GM18499 (cell line): ENCODE measurements at regions not wholly inside any gene's neighbourhood (a gene's known extent, or its start where the extent isn't known, plus 50 kb on each side); places are given as distances from the start of the nearest gene placed in this dataset.
"Not testable (repeated sequence)": the region's sequence is repeated elsewhere in the genome, so short reads cannot be mapped to it uniquely, and the experiment has no call there.

Experiments used
- ATAC-seq: cut with Tn5 transposase; IDR thresholded peaks from one replicate; pipeline ENCODE4 v1.9.1; 2021; ENCODE audit warnings: moderate number of reproducible peaks; ENCODE audit not compliant: insufficient read depth, unreplicated experiment

DNA sequence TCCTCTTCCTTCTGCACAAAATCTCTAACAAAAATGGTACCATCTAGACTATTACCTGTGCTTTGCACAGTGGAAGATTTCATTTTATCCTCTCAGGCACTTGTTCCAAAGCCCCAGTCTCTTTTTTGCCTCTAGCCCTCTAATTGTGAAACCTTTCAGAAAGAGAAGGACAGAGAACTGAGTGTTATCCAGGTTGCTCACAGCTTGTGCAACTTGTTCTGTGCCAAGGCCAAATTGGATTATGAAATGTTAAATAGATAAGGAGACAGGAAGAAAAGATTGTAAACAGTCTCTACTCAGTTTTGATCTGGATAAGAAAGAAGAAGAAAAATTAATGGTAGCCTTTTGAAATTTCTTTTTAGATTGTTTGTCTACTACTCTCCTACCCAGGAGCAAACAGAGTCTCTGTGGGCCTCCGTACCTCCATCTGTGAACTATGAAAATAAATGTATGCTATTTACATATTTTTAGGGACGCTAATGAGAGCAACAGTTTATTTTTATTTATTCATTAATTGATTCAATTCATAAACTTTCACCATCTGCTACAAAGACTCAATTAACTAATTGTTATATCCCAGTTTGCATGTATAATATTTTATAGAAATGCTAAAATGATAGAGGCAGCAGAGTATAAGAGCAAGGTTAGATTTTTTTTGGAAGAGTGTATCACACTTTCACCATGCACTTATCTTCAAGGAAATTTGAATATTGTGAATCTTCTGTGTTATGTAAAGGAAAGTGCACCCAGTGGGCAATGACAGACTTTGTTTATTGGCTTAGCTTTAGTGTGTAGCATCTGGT, 339.0 kb upstream of the ETAA1 start:
- ATAC-seq = no peak

DNA sequence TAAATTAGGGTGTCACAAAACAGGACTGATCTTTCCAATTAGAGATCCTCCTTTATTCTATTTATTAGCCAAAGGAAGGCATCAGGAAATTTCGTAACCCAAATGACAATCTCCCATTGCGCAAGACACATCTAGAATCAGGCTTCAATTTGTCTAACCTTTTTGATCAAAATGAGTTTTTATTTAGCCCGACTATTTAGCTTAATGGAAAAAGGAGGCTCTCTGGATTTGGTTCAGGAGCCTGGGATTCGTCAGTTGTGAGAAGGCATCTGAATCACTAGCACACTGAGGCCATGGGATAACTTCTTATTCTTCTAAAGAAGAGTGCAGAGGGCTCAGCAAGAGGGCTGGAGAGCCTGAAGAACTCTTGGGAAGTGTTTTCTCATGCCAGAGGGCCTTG, 332.1 kb upstream of the ETAA1 start:
- ATAC-seq = no peak

DNA sequence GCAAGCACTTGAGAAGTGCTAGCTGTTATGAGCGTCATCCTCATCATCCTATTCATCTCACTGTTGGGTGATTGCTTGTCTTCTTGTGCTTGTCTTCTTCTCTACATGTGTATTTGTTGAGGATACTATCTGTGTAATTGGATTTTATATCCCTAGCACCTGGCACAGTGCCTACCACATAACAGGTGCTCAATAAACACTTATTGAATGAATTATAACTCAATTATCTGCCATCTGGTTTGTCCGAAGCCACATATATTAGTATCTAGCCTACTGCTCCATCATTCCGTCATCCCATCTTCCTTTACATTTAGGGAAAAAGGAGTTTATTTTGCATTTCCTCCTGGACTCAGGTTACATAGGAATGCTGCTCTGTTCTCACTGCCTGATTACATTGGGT, 330.4 kb upstream of the ETAA1 start:
- ATAC-seq = no peak

DNA sequence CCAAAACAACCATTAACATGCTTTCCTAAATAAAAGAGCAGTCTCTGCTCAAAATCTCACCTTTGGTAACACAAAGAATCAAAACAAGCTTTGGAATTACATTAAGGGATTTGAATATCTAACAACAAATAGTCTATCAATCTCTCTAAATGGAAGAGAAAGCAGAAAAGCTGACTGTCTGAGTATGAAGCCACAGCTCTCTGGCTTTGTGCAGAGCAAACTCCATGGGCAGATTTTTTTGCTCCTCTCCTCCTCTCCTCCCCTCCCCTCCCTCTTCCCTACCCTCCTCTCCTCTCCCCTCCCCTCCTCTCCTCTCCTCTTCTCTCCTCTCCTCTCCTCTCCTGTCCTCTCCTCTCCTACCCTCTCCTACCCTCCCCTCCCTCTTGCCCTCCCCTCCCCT, 329.5 kb upstream of the ETAA1 start:
- ATAC-seq = no peak

DNA sequence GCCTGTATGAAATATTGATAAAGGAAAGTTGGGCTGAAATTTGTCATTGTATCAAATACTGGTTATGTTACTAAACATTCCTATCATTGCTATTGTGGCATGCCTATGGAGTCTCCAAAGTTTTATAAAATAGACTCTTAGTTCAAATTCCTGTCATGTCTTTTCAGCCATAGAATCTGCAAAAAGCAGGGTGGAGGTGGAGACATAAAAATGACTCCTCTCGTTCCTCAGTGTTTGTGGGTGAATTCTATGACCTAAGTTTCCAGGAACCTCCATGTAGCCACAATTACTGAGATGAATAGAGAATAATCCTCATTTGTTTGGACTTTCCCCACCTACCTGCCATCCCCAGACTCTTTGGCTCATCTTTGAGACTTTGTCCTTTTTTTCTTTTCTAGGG, 326.3 kb upstream of the ETAA1 start:
- ATAC-seq = no peak

DNA sequence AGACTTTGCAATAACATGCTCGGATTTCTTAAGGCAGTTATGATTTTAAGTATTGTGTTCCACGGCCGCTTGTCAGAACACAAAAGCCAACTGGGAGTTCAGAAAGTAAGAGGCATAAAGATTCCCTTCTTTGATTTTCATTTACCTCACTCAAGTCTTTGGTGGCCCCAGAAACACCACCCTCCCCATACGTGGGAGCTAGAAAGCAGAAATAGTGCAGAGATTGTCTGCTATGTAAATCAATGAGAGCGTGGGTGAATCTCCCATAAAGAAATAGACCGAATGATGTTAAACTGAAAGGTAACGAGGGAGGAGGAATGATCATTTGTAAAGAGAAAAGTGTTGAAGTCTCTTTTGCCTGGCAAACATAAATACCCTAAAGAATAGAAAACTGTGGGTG, 322.1 kb upstream of the ETAA1 start:
- ATAC-seq = no peak

DNA sequence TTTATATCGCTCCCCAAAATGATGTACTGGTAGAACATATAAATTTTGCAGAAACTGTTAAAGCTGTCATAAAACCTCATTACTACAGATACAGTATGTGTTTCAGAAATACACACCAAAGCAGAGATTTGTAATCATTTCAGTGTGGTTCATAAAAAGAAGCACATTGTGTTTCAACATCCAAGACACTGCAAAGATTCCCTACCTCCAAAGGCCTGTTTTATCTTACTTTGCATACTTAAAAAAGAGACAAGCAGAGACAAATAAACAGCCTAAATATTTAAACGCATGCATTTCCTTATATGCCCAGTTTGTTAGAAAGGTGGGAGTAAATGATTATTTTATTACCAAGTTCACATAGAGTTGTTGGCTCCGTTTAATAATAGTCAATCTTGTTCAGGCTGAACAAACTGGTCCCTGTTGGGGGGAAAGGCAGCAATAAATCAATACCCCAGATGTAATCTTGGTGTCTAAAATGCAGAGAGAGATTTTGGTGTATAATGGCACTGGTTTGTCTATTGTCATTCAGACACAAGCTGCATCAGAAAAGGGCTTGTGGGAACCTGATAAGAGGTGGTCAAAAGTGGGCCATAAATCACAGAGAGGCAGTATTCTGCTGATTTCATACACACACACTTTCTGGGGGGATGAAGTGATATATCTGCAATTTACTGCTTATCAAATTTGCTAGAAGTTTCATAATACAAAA, 321.4 kb upstream of the ETAA1 start:
- no peak for ATAC-seq

DNA sequence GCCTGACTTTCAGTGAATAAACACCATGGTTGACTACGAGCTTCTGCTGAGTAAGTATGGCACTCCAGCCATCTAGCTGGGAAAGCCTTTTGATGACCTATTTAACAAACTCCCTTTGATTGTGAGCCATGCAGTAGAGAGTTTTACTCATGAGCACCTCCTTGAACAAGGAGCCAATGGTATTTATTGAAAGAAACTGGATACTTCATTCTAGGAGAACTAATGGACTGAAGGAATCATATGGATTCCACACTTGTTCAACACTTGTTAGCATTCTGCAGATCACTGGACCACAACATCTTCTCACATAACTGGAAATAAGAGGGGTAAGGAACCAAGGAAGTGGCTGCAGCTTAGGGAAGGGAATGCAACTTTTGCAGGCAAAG, 320.9 kb upstream of the ETAA1 start:
- no peak for ATAC-seq

DNA sequence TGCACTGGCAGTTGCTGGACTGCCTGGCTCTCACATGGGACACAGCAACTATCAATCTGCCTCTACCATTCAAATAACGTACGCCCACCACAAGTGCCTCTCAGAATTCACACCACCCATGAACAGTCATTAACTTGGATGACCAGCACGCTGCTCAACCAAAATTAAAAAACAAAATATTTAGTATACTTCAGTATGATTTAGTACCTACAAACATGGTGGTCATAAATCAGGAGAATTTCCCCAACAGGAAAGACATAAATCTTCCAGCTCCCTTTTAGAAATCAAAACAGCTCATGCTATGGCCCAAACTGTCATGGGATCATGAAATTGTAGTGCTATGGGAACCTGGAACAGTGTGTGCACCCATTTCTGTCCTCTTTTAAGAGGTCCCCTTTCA, 317.4 kb upstream of the ETAA1 start:
- ATAC-seq = no peak

DNA sequence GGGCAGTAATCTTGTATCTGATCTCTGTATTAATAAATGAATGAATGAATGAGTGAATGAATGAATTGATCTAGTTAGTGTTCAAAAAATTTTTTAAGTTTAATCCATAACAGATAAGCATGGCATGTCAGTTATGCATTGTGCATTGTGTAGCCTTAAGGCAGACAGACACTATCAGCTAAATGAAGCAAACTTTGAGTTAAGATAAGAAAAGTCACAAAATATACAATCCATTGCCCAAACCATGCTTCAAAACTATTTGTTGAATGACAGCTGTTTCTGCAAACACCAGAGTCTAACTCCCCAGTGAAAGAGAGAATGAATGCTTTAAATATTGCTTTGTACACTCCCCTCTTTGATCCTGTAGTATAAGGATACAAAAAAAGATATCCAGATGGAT, 314.3 kb upstream of the ETAA1 start:
- ATAC-seq = no peak

DNA sequence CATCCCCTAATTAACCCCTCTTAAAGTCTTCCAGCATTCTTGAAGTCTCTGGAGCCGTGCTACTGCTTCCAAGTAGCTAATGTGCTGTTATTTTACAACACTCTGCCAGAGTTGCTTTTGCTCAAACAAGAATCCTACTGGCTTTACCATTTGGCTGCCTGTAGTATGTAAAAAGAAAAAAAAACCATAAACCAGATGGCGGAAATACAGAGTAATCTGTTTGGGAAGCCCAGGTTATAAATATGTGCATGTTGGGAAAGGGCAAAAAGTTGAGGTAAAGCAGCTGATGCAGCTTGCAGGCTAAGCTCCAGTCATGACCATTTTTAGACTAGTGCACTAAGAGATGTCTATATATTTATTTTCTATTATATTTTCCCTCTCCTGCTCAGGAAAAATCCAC, 313.2 kb upstream of the ETAA1 start:
- ATAC-seq = no peak

DNA sequence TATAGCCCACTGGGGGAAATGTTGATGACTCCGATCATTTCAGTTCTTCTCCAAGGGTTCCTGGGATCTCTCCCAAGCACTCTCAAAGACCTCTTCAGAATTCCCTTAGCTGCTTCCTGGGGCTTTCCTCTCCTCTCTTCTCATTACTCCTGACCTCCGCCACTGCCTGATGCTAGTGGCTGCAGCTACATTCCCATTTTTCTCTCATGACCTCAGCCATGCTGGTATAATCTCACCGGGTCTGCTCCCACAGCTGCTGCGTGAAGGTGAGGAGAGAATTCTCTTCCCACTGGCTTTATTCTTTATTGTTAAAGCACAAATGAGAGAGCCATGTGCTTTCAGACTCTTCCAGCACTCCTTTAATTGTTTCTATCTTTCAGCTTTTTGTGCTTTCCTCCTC, 312.0 kb upstream of the ETAA1 start:
- no peak for ATAC-seq

DNA sequence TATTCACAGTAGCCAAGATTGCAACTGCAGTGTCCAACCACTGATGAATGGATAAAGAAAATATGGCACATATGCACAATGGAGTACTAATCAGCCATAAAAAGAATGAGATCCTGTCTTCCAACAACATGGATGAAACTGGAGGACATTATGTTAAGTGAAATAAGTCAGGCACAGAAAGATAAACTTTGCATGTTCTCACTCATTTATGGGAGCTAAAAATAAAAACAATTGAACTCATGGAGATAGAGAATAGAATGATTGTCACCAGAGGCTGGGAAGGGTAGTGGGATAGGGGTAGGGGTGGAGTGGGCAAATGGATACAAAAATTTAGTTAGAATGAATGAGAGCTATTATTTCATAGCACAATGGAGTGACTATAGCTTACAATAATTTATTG, 305.5 kb upstream of the ETAA1 start:
- no peak for ATAC-seq

DNA sequence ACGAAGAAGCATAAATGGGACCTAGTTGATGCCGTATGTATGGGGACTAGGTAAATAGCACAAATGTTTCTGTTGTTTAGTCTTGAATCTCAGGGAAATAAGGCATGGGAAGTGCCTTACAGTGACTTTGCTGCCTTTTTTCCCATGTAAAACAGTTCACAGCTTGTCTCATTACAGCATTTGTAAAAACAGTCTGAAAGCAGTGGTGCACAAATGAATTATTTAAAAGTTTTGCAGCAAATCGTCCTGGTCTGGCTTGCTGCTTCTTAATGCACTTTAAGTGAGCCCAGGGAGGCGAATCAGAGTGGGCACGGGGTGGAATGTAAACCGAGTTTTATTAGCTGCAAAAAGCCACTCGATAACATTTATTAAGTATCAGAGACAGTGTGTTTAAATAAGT, 302.0 kb upstream of the ETAA1 start:
- no peak for ATAC-seq

DNA sequence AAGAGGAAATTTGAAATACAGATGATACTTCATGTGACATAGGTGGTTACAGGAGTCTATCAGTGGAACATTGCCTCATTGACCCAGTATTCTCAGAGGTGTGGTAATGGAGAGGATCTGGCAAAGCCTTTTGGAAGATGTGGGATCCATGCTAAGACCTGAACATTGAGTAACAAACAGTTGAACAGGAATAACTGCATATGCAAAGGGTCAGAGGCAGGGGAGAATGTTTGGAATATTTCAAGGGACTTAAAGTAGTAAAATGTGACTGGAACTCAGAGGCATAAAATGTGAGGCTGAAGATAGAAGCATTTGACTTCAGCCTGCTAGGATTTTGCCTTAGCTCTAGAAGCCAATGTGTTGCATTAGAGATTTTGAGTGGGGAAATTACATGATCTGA, 300.2 kb upstream of the ETAA1 start:
- ATAC-seq = no peak

DNA sequence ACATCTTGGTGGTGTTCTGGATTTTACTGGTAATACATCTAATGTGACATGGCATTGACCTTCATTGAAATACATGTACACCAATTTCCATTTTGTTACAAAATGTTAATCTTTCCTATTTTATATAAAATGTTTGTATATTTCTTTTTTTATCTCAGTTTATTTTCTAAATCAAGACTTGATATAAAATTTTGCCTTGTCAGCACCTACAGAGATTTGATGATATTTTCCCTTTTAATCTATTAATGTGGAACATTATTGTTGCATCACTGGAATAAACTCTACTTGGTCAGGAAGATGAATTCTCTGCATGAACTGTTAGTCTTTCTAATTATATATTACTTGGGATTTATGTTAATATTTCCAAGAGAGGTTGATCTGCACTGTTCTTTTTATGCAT, 294.0 kb upstream of the ETAA1 start:
- ATAC-seq = no peak

DNA sequence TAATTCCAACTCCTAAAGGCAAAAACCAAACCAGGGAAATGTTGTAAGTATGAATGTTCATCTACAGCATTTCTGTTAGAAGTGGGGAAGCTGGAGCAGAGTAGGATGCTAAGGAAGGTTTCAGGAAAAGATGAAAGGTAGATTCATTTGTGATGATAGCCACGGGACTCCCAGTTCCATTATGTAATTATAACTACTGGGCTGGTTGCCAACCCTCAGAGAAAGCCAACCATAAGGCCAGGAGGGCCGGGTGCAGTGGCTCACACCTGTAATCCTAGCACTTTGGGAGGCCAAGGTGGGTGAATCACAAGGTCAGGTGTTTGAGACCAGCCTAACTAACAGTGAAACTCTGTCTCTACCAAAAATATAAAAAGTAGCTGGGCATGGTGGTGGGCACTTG, 288.9 kb upstream of the ETAA1 start:
- no peak for ATAC-seq

DNA sequence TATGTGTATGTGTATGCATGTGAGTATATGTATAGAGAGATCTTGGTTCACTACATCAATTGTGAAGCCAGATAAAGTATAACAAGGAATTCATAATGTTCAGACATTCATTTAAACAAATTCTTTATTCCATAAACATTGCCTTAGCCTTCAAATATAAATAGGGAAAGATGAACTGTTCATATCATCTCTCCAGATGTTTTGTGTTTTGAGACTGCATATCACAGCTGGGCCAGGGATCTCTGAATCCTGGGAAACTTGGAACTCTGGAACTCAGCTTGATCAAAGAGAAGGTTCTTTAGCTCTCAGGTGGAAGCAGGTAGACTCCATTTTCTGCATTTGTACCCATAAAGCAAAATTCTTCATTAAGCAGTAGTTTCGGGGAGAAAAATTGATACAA, 272.6 kb upstream of the ETAA1 start:
- ATAC-seq = no peak

DNA sequence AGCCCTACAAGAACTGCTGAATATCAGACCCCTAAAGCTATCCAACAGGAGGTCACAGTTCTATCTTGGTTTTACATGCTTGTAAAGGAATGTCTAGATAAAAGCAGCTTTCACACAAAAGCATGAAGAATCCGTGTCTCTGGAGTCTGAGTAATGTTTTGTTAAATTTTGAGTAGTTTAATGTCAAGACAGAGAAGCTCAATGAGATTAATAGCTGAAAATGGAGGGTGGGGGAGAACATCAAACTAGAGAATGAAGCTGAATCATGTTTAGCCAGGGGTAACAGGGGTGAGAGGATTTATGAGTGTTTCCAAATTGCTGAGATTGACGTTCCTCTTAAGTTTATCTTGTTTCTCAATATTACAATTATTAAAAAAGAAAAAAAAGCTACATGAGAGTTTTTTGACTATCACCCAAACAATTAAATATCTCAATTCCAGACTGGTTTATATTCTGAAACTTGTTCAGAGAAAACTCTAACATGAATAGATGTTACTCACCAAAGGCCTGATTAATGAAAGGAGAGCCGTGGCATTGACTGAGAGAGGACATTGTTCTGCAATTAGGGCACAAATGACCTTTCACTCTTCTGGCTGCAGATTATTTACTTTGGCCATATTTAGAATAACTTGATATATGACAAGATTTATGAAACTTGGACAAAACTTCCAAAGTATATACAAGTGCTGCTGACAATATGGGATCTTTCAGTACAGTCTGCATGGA, 266.4 kb upstream of the ETAA1 start:
- no peak for ATAC-seq

DNA sequence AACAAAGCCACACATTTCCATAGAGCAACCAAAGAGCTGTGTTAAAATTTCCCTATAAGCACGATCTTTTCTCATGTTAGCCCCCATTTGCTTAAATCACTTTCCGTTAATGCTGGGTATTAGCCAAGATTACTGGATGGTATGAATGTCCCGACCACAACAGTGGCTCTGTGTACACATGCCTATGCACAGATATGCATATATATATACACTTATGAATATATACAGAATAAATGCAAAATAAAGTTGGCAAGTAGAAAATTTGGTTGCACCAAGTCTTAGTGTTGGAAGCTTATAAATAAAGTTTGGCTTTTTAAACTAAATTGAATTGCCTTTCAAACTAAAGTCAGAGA, 265.9 kb upstream of the ETAA1 start:
- no peak for ATAC-seq

DNA sequence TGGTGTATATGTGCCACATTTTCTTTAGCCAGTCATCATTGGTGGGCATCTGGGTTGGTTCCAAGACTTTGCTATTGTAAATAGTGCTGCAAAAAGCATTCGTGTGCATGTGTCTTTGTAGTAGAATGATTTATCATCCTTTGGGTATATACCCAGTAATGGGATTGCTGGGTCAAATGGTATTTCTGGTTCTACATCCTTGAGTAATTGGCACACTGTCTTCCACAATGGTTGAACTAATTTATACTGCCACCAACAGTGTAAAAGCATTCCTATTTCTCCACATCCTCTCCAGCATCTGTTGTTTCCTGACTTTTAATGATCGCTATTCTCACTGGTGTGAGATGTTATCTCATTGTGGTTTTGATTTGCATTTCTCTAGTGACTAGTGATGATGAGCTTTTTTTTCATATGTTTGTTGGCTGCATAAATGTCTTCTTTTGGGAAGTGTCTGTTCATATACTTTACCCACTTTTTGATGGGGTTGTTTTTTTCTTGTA, 264.6 kb upstream of the ETAA1 start:
- ATAC-seq = not testable (repeated sequence)
